Fibroblast of mammary gland (primary cell): ENCODE measurements at regions not wholly inside any gene's neighbourhood (a gene's known extent, or its start where the extent isn't known, plus 50 kb on each side); places are given as distances from the start of the nearest gene placed in this dataset.

Experiments
- DNase-seq: peaks from one replicate; pipeline ENCODE4 v3.0.0-alpha.2; 2010; ENCODE audit warnings: low read depth
- H3K4me3 ChIP-seq: 2 replicates; pipeline ENCODE4 v1.5.1; 2011; ENCODE audit warnings: low read depth, mild to moderate bottlenecking, low read length, moderate library complexity; ENCODE audit not compliant: control insufficient read depth
- TF ChIP-seq, protein P1 (sequence below): conservative IDR thresholded peaks from 2 replicates; pipeline ENCODE4 v1.5.1; 2011; ENCODE audit warnings: low read depth, low read length, inconsistent platforms; ENCODE audit not compliant: control insufficient read depth, insufficient read depth

DNA sequence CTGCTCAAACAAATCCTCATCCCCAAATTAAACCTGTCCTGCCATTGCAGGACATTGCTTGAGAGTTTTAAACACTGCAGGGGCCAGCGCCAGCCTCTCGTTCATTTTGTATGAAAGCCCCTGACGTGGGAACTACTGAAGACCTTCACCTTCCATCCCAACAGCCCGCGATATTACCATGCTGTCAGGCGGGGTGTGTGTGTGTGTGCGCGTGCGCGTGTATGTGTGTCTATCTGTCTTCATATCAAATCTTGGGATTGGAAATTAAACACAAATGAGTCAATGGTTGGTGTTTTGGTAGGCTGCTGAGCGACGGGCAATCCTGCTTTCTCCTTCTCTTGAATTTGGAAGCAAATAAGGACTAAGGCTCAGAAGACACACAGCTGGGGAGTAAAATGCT, 776.9 kb downstream of the TBC1D22A start:
- TF ChIP-seq, protein P1, sequence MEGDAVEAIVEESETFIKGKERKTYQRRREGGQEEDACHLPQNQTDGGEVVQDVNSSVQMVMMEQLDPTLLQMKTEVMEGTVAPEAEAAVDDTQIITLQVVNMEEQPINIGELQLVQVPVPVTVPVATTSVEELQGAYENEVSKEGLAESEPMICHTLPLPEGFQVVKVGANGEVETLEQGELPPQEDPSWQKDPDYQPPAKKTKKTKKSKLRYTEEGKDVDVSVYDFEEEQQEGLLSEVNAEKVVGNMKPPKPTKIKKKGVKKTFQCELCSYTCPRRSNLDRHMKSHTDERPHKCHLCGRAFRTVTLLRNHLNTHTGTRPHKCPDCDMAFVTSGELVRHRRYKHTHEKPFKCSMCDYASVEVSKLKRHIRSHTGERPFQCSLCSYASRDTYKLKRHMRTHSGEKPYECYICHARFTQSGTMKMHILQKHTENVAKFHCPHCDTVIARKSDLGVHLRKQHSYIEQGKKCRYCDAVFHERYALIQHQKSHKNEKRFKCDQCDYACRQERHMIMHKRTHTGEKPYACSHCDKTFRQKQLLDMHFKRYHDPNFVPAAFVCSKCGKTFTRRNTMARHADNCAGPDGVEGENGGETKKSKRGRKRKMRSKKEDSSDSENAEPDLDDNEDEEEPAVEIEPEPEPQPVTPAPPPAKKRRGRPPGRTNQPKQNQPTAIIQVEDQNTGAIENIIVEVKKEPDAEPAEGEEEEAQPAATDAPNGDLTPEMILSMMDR = no peak
- no peak overlapping the region for H3K4me3 ChIP-seq
- DNase-seq = no peak

DNA sequence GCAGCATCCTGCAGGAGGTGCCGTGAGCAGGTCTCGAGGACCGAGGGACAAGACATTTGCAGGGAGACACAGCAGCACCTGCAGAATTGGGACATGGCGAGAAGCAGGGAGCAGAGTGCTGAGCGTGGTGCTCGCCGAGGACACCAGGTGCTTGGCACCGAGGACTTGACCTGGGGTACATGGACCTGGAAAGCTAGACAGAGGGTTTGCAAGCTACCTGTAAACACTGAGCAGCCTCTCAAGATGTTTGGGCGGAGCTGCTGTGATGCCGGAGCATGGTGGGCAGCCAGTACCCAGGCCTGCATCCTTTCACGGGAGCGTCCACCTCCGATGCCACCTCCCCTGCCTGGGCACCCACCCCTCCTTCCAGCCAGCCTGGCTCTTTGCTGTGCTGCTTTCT, 773.2 kb downstream of the TBC1D22A start:
- TF ChIP-seq, protein P1 = no peak
- H3K4me3 ChIP-seq = no peak overlapping the region

DNA sequence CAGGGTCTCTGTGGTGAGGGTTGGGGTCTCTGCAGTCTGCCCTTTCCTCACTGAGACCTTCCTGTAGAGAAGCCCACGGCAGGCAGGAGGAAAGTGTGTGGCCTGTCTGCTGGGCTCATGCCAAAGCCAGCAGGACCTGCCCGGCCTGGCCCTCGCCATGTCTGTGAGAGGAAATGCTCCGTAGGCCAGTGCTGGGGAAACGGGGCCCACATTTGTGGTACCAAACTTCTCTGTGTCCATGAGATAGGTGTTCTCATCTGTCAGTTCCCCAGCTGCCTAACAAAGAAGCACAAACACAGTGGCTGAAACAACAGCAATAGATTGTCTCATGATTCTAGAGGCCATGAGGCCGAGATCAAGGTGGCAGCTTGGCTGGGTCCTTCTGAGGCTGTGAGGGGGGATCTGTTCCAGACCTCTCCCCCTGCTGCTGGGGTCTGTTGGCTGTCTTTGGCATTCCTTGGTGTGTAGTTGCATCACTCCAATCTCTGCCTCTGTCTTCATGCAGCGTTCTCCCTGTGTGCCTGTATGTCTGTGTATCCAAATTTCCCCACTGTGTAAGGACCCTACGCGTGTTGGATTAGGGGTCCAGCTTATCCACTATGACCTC, 772.5 kb downstream of the TBC1D22A start:
- TF ChIP-seq, protein P1 = no peak
- H3K4me3 ChIP-seq = no peak overlapping the region
- no peak for DNase-seq

More for the DNA sequence above, 773.2 kb downstream of the TBC1D22A start:
- no peak for DNase-seq

DNA sequence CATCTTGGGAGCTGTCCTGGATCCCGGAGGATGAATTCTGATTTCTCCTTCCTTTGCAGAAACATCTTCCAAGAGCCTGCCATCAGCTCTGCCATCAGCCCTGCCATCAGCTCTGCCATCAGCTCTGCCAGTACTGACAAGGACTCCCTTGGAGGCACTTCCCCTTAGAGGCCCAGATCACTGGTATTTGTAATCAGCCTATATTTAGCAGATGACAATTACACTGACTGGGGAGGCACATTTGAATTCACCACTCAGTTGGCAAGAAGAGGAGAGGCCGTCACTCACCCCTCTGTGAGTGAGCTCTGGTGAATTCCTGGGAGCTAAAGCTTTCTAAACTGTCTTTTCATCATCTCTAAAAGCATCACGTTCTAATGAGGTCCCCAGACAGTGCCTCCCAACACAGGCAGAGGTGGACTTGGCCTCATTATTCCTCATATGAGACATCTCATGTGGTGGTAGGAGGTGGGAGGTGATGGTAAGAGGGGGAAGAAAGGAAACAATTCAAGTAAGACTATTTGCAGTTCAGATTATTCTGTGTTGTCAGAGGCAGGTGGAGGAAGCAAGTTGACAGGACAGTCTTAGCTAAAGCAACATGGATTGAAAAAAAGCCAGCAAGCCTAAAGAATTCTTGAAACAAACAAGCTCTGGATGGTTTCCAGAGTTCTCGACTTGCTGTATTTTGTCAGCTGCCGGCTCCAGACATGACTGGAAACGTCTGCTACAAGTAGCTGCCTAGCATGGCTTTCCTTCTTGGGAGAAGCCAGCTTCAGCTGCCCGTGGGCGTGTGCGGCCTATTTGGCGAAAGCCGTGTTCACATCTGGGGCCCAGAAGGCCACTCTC, 771.7 kb downstream of the TBC1D22A start:
- no peak for DNase-seq
- TF ChIP-seq, protein P1 = no peak

DNA sequence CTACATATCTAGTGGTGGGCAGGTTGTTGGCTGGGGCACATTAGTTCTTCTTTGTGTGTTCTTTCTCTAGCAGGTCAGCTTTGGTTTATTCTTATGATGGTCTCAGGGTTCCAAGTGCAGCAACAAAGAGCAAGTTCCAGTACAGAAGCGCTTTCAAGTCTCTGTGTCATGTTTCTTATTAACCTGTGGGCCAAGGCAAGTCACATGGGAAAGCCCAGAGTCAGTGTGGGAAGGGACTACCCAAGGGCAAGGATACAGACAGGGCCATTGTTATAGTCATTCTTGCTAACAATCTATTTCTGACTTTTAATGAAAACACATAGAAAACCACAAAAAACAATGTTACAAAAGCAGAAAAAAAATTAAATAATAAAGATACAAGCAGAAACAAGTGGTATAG, 754.6 kb downstream of the TBC1D22A start:
- TF ChIP-seq, protein P1 = no peak
- DNase-seq = no peak
- H3K4me3 ChIP-seq = no peak overlapping the region

More for the DNA sequence above, 771.7 kb downstream of the TBC1D22A start:
- no peak overlapping the region for H3K4me3 ChIP-seq

DNA sequence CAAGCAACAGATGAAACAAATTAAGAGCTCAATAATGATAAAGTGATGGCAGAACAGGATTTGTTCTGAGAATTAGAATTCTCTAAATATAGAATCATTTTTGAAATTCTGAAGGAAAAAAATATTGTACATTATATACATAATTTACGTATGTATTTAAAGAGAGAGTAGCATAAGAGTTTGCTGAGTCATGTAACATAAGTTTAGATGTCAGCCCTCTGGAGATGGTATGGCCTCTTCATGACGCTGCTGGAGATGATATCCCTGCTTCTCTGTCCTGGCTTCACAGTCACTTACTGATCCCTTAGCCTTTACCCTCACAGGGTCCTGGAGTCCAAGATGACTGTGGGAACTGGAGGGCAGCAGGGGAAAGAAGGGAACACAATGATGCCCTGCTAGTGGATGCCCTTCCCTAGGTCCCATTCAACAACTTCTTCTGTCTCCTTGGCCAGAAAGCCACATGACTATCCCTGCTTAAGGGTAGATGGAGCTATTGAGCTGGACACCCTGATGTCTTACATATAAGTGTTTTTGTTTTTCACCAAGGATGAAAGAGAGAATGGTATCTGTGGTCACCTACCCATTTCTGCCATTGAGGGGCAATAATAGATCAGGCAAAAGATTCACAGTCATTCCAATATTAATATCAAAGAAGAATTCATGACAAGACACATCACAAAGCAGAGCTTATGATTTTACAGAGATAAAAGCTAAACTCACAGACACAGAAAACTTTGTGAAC, 753.1 kb downstream of the TBC1D22A start:
- H3K4me3 ChIP-seq = no peak overlapping the region
- TF ChIP-seq, protein P1 = no peak
- DNase-seq = no peak
